NB4 (cell line): ENCODE measurements at regions not wholly inside any gene's neighbourhood (a gene's known extent, or its start where the extent isn't known, plus 50 kb on each side); places are given as distances from the start of the nearest gene placed in this dataset.

Experiments used
- POLR2A ChIP-seq: IDR thresholded peaks from 2 replicates; pipeline ENCODE4 v1.6.1; 2011; ENCODE audit warnings: mild to moderate bottlenecking; ENCODE audit not compliant: insufficient read length; ENCODE audit errors: extremely low read depth
- TF ChIP-seq, protein P1 (sequence below): IDR thresholded peaks from one replicate; pipeline ENCODE4 v1.5.1; 2012; ENCODE audit warnings: low read depth, low read length

DNA sequence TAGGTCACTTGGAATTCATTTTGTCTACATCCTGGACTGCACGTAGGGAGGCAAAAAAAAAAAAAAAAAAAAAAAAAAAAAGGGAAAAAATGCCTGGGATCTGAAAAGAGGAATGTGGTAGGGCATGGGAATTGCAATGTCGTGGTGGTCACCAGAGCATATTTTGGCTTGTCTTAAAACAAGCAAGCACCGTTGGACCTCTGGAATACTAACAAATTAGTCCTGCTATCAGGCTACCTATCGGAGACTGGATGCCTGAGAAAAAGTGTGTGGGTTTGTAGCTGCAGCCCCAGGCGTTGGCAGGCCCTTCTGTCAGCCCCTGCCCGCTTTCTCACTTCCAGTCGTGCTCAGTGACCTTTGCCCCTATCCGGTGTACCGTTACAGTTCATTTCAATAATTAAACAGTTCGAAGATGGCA lies 588.5 kb upstream of the ZEB2 start:
- TF ChIP-seq, protein P1, sequence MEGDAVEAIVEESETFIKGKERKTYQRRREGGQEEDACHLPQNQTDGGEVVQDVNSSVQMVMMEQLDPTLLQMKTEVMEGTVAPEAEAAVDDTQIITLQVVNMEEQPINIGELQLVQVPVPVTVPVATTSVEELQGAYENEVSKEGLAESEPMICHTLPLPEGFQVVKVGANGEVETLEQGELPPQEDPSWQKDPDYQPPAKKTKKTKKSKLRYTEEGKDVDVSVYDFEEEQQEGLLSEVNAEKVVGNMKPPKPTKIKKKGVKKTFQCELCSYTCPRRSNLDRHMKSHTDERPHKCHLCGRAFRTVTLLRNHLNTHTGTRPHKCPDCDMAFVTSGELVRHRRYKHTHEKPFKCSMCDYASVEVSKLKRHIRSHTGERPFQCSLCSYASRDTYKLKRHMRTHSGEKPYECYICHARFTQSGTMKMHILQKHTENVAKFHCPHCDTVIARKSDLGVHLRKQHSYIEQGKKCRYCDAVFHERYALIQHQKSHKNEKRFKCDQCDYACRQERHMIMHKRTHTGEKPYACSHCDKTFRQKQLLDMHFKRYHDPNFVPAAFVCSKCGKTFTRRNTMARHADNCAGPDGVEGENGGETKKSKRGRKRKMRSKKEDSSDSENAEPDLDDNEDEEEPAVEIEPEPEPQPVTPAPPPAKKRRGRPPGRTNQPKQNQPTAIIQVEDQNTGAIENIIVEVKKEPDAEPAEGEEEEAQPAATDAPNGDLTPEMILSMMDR = no peak
- TF ChIP-seq POLR2A = no peak
